ENCODE measurements at regions not wholly inside any gene's neighbourhood (a gene's known extent, or its start where the extent isn't known, plus 50 kb on each side); places are given as distances from the start of the nearest gene placed in this dataset.

DNA sequence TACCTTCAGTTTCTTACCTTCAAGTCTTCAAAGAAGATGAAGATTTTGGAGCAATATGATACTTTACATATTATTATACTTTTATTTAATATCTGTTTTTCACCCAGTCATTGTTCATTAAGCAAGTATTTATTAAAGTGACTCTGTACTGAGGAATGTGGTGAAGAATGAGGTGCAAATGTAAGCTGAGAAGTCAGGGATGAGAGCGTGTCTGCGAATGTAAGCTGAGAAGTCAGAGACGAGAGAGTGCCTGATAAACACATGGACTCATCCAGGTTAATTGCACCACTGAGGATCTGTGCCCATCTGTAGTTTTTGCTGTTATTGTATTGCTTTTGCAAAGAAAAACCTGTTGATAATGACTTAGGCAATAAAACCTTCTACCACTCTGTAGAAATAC, 211.9 kb upstream of the FAR2 start:
- TF ChIP-seq POLR2A (IDR thresholded peaks at IDR 0.05; ENCODE audit: low read depth, low read length) = no peak
- TF ChIP-seq POLR2AphosphoS5 (IDR thresholded peaks at IDR 0.05; ENCODE audit: low read depth, low read length) = no peak
